22Rv1 (cell line): ENCODE measurements at regions not wholly inside any gene's neighbourhood (a gene's known extent, or its start where the extent isn't known, plus 50 kb on each side); places are given as distances from the start of the nearest gene placed in this dataset.
"Not testable (repeated sequence)": the region's sequence is repeated elsewhere in the genome, so short reads cannot be mapped to it uniquely, and the experiment has no call there.

ENCODE experiments used
- ZFX ChIP-seq: fragments of 450-650 bp; IDR thresholded peaks from 2 replicates; pipeline ENCODE4 v1.6.1; 2017; ENCODE audit warnings: antibody characterized with exemption, borderline replicate concordance
- TF ChIP-seq, protein P1 (sequence below): fragments of 450-650 bp; IDR thresholded peaks from 2 replicates; pipeline ENCODE4 v1.5.1; 2017; ENCODE audit warnings: mild to moderate bottlenecking

DNA sequence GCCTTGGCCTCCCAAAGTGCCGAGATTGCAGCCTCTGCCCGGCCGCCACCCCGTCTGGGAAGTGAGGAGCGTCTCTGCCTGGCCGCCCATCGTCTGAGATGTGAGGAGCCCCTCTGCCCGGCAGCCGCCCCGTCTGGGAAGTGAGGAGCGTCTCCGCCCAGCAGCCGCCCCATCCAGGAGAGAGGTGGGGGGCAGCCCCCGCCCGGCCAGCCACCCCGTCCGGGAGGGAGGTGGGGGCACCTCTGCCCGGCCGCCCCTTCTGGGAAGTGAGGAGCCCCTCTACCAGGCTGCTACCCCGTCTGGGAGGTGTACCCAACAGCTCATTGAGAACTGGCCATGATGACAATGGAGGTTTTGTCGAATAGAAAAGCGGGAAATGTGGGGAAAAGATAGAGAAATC lies 1530.9 kb downstream of the REEP3 start:
- TF ChIP-seq, protein P1, sequence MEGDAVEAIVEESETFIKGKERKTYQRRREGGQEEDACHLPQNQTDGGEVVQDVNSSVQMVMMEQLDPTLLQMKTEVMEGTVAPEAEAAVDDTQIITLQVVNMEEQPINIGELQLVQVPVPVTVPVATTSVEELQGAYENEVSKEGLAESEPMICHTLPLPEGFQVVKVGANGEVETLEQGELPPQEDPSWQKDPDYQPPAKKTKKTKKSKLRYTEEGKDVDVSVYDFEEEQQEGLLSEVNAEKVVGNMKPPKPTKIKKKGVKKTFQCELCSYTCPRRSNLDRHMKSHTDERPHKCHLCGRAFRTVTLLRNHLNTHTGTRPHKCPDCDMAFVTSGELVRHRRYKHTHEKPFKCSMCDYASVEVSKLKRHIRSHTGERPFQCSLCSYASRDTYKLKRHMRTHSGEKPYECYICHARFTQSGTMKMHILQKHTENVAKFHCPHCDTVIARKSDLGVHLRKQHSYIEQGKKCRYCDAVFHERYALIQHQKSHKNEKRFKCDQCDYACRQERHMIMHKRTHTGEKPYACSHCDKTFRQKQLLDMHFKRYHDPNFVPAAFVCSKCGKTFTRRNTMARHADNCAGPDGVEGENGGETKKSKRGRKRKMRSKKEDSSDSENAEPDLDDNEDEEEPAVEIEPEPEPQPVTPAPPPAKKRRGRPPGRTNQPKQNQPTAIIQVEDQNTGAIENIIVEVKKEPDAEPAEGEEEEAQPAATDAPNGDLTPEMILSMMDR, result not testable (repeated sequence)
- TF ChIP-seq ZFX, result not testable (repeated sequence)
